Right atrium auricular region (tissue), 2 donors: ENCODE measurements at regions not wholly inside any gene's neighbourhood (a gene's known extent, or its start where the extent isn't known, plus 50 kb on each side); places are given as distances from the start of the nearest gene placed in this dataset.

Experiments used
- DNase-seq: peaks from one replicate; pipeline ENCODE4 v3.0.0-alpha.2; 2019; ENCODE audit warnings: low spot score
- H3K27ac ChIP-seq, 2 donors: fragments of 200-600 bp; sonication (generic); 1 replicate in 1 of 2; 2 replicates in 1 of 2; pipeline ENCODE4 v1.5.1; 2016 to 2019
- H3K27me3 ChIP-seq, 2 donors: fragments of 200-600 bp; sonication (generic); one replicate each; pipeline versions ENCODE4 v1.5.1 to v1.6.0; 2017 to 2019
- H3K36me3 ChIP-seq: fragments of 200-600 bp; sonication (generic); one replicate; pipeline ENCODE4 v1.5.1; 2016
- H3K4me1 ChIP-seq, 2 donors: fragments of 200-600 bp; sonication (generic); one replicate each; pipeline versions ENCODE4 v1.5.1 to v1.6.0; 2017 to 2019
- H3K4me3 ChIP-seq, 2 donors: fragments of 200-600 bp; sonication (generic); 1 replicate in 1 of 2; 2 replicates in 1 of 2; pipeline ENCODE4 v1.5.1; 2017 to 2019; ENCODE audit warnings: mild to moderate bottlenecking in 1 of 2, moderate library complexity in 1 of 2
- H3K9me3 ChIP-seq, 2 donors: fragments of 200-600 bp; sonication (generic); one replicate each; pipeline ENCODE4 v1.5.1; 2019
- CTCF ChIP-seq, 2 donors: fragments of 200-600 bp; sonication (generic); IDR thresholded peaks; one replicate each; pipeline ENCODE4 v1.5.1; 2019; ENCODE audit warnings: antibody characterized with exemption in 2 of 2

- Histone ChIP-seq H3K27ac (no peak overlapping the region), H3K4me1 (no peaks in the 10 kb centered on the region)
Measured at GRCh38 chr1:239812580-239812979, 279.1 kb upstream of the FMN2 start.

GRCh38 chr1:239814306-239814881, 277.3 kb upstream of the FMN2 start:
- no peaks in the 10 kb centered on the region for H3K9me3 ChIP-seq
- H3K36me3 ChIP-seq = no peaks in the 10 kb centered on the region
- H3K27me3 ChIP-seq = no peaks in the 10 kb centered on the region
- DNase-seq = no peak
- no peak overlapping the region for H3K4me3 ChIP-seq
- no peak for TF ChIP-seq CTCF (IDR thresholded peaks at IDR 0.05)
- no peak overlapping the region for H3K27ac ChIP-seq
- H3K4me1 ChIP-seq = no peaks in the 10 kb centered on the region

More at GRCh38 chr1:239812580-239812979, 279.1 kb upstream of the FMN2 start:
- Histone ChIP-seq H3K27me3 (no peaks in the 10 kb centered on the region), H3K4me3 (no peak overlapping the region), H3K36me3 (no peaks in the 10 kb centered on the region), H3K9me3 (no peaks in the 10 kb centered on the region)
- DNase-seq = no peak
- TF ChIP-seq CTCF (IDR thresholded peaks at IDR 0.05) = no peak

- Histone ChIP-seq H3K9me3 (no peaks in the 10 kb centered on the region), H3K27me3 (no peaks in the 10 kb centered on the region), H3K4me3 (no peak overlapping the region), H3K4me1 (no peaks in the 10 kb centered on the region), H3K36me3 (no peaks in the 10 kb centered on the region), H3K27ac (no peak overlapping the region)
- DNase-seq = no peak
- TF ChIP-seq CTCF (IDR thresholded peaks at IDR 0.05) = no peak
Measured at GRCh38 chr1:239815074-239815473, 276.6 kb upstream of the FMN2 start.

- no peaks in the 10 kb centered on the region for H3K9me3 ChIP-seq
- no peak for TF ChIP-seq CTCF (IDR thresholded peaks at IDR 0.05)
- no peaks in the 10 kb centered on the region for H3K4me1 ChIP-seq
- DNase-seq = no peak
- H3K27me3 ChIP-seq = no peaks in the 10 kb centered on the region
- H3K27ac ChIP-seq = no peak overlapping the region
- H3K4me3 ChIP-seq = no peak overlapping the region
- no peaks in the 10 kb centered on the region for H3K36me3 ChIP-seq
Measured at GRCh38 chr1:239816081-239816782, 275.5 kb upstream of the FMN2 start.

- no peak for DNase-seq
- no peaks in the 10 kb centered on the region for H3K9me3 ChIP-seq
- no peaks in the 10 kb centered on the region for H3K36me3 ChIP-seq
- H3K27me3 ChIP-seq = no peaks in the 10 kb centered on the region
- no peak overlapping the region for H3K27ac ChIP-seq
- no peak for TF ChIP-seq CTCF (IDR thresholded peaks at IDR 0.05)
- H3K4me3 ChIP-seq = no peak overlapping the region
- no peaks in the 10 kb centered on the region for H3K4me1 ChIP-seq
Measured at GRCh38 chr1:239817276-239817675, 274.4 kb upstream of the FMN2 start.

- H3K27me3 ChIP-seq = no peaks in the 10 kb centered on the region
- H3K36me3 ChIP-seq = no peaks in the 10 kb centered on the region
- no peak for TF ChIP-seq CTCF (IDR thresholded peaks at IDR 0.05)
- no peaks in the 10 kb centered on the region for H3K9me3 ChIP-seq
- H3K4me1 ChIP-seq = no peaks in the 10 kb centered on the region
- H3K27ac ChIP-seq = no peak overlapping the region
- DNase-seq = no peak
- no peak overlapping the region for H3K4me3 ChIP-seq
Measured at GRCh38 chr1:239817801-239818200, 273.9 kb upstream of the FMN2 start.
